Omental fat pad (tissue), 3 donors: ENCODE measurements at regions not wholly inside any gene's neighbourhood (a gene's known extent, or its start where the extent isn't known, plus 50 kb on each side); places are given as distances from the start of the nearest gene placed in this dataset.

Experiments
- ATAC-seq: fragments of 150-250 bp; one replicate; pipeline ENCODE4 v1.9.1; 2016; ENCODE audit warnings: mild to moderate bottlenecking, moderate library complexity; ENCODE audit not compliant: low FRiP score
- DNase-seq: peaks from one replicate; pipeline ENCODE4 v3.0.0-alpha.2; 2019; ENCODE audit warnings: low spot score
- TF ChIP-seq, protein P1 (sequence below), 3 donors: fragments of 450-650 bp; IDR thresholded peaks; one replicate each; pipeline ENCODE4 v1.5.1; 2016 to 2017; ENCODE audit warnings: antibody characterized with exemption in 3 of 3, mild to moderate bottlenecking in 3 of 3, moderate library complexity in 2 of 3

DNA sequence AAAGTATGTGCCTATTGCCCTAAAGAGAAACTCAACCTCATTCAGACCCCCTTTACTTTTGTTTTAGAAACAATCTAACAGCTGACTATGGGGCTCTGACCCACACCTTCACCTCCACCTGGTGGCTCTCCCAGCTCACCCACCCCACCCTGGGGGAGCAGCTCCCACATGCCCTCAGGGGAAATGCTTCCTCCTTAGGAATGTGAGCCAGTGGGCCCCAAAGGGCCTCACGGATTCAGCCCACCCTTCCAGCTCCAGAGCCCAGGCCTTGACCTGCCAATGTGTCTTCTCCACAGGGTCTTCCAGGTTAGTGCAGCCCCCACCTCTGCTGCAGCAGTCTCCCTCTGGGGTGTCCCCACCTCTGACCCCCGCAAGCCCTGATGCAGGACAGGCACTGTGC lies 680.1 kb upstream of the RAB6C start:
- ATAC-seq (no peak), DNase-seq (no peak)
- TF ChIP-seq, protein P1, sequence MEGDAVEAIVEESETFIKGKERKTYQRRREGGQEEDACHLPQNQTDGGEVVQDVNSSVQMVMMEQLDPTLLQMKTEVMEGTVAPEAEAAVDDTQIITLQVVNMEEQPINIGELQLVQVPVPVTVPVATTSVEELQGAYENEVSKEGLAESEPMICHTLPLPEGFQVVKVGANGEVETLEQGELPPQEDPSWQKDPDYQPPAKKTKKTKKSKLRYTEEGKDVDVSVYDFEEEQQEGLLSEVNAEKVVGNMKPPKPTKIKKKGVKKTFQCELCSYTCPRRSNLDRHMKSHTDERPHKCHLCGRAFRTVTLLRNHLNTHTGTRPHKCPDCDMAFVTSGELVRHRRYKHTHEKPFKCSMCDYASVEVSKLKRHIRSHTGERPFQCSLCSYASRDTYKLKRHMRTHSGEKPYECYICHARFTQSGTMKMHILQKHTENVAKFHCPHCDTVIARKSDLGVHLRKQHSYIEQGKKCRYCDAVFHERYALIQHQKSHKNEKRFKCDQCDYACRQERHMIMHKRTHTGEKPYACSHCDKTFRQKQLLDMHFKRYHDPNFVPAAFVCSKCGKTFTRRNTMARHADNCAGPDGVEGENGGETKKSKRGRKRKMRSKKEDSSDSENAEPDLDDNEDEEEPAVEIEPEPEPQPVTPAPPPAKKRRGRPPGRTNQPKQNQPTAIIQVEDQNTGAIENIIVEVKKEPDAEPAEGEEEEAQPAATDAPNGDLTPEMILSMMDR (IDR thresholded peaks at IDR 0.05) = no peak

DNA sequence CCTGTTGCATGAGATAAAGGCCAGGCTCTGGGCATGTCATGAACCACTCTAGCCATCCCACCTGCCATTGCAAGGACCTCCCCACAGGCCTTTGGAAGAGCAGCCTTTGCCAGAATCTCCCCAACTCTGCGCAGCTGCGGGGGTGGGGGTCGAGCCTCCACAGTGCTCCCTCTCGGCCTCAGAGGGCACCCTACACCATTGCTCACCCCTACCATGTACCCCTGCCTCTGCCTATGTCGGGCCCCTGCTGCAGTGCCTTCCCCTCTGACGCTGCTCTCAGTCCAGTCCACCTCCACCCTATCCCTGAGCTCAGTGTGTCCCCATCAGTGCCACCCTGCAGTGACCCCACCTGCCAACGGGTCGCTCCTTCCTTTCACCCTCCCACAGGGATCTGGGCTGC lies 679.7 kb upstream of the RAB6C start:
- ATAC-seq = no peak
- TF ChIP-seq, protein P1 (IDR thresholded peaks at IDR 0.05) = no peak
- no peak for DNase-seq

DNA sequence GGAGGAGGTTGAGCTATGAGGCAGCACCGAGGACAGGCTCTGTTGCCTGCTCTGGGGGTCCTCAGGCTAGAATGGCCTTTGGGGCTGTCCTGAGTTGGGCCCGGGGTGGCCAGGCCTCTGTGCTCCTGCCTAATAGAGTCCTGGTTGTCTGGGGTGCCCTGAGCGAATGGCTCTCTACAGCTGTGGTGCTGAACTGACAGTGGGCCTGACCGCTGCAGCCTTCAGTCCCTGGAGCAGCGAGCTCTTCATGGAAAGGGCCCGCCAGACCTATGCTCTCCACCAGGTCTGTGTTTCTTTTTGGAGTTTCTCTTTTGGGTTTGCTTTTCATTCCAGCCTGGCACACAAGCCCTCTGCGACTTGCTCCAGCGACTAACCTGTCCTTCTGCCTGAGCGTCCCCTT lies 679.0 kb upstream of the RAB6C start:
- ATAC-seq (no peak), DNase-seq (no peak)
- TF ChIP-seq, protein P1 (IDR thresholded peaks at IDR 0.05) = no peak

DNA sequence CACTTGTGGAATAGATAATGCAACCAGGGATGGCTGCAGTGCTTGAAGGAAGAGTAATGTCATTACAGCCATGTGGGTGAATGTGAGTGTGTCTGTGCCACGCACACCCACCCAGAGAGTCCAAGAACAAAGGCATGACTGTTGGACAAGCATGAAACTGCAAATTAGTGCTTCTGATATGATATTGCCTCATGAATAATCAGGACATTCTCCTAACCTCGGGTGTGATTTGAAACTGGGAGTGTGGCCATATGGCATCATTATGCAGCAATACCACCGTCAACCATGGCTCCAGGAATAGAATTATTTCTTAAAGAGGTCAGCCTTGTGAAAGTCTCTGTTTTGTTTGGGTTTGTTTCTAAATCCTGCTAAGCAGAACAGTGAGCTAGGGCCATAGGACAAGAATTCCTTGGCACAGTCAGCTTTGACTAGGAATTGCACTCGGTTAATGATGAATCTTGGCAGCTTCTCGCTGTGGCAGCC lies 678.0 kb upstream of the RAB6C start:
- no peak for DNase-seq
- peak; percentile 80 for ATAC-seq
- TF ChIP-seq, protein P1 (IDR thresholded peaks at IDR 0.05) = no peak

DNA sequence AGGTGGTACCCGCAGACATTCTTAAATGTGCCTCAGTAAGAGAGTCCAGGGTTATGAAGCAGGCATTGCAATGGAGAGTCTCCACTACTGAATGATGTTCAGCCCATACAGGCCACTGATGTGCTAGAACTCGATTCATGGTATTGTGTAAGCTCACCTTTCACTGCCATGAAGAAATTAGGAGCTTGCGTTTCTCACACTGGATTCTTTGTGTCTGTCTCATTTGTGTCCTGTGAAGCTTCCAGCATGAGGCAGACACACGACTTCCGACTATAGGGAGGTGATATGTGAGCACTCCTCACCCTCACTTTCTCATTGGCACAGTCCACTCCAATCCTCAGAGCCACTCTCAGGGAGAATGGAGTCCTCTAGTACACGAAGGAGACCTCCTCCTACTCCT lies 677.4 kb upstream of the RAB6C start:
- ATAC-seq = peak; percentile 42
- DNase-seq = no peak
- TF ChIP-seq, protein P1 (IDR thresholded peaks at IDR 0.05) = no peak

DNA sequence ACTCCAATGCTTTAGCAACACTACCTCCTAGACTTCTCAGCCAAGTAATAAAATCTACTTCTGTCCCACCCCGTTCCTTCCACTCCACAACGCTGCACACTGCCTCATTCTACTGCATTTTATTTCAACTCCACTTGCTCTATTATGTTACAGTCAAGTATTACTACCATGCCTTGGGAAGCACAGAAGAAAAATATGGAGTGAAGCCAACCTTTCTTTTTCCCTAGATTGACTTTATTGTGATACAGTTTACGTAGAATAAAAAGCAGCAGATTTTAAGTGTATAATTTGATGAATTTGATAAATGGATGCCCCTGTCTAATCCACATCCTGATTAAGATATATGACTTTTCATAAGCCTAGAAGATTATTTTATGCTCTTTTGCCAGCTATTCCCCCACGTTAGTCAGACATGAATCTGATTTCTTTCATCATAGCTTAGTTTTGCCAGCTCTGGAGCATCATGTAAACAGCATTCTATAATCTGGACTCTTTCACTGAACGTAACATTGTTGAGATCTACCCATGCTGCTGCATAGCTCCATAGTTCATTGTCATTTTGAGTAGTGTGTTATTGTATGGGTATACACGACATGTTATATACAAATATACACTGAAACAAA lies 676.8 kb upstream of the RAB6C start:
- peak; percentile 38 for ATAC-seq
- TF ChIP-seq, protein P1 (IDR thresholded peaks at IDR 0.05) = no peak
- no peak for DNase-seq

DNA sequence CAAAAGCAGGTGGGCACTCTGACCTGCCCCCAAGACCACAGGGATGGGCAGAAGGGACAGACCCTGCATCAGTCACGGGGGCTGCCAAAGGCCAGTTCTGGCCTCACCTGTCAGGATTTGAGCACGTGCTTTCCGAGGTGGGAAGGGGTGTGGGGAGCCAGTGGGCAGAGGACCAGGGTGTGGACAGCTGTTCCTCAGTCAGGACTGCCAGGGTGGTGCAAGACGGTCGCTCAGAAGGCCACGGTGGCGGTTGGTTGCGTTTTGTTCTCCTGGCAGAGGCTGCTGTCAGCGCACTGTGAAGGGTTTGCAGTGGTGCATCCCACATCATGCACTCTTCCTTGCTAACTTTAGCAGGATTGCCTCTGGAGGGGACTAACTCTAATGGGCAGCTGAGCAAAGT lies 665.3 kb upstream of the RAB6C start:
- no peak for DNase-seq
- TF ChIP-seq, protein P1 (IDR thresholded peaks at IDR 0.05) = no peak
- no peak for ATAC-seq
